ENCODE measurements at regions not wholly inside any gene's neighbourhood (a gene's known extent, or its start where the extent isn't known, plus 50 kb on each side); places are given as distances from the start of the nearest gene placed in this dataset.

DNA sequence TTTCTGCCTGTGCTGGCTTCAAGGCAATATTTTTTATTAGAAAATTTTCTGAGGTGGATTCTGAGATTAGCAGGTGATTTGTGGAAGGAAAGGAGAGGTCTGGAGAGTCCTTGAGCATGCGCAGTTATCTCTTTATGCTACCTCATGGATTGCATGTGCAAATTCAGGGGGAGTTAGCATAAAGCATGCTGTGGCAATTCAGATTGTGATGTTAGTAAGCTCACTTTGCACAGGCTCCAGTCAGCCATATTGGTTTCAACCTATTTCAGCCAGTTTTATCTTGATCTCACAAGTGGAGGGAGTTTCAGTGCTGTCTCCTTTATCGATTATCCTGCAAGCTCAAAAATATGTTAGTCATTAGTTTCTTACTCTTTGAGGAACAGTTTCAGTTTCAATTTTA, 2012.3 kb upstream of the PIK3C3 start:
- no peak for DNase-seq (ENCODE audit: low read depth, low spot score)

DNA sequence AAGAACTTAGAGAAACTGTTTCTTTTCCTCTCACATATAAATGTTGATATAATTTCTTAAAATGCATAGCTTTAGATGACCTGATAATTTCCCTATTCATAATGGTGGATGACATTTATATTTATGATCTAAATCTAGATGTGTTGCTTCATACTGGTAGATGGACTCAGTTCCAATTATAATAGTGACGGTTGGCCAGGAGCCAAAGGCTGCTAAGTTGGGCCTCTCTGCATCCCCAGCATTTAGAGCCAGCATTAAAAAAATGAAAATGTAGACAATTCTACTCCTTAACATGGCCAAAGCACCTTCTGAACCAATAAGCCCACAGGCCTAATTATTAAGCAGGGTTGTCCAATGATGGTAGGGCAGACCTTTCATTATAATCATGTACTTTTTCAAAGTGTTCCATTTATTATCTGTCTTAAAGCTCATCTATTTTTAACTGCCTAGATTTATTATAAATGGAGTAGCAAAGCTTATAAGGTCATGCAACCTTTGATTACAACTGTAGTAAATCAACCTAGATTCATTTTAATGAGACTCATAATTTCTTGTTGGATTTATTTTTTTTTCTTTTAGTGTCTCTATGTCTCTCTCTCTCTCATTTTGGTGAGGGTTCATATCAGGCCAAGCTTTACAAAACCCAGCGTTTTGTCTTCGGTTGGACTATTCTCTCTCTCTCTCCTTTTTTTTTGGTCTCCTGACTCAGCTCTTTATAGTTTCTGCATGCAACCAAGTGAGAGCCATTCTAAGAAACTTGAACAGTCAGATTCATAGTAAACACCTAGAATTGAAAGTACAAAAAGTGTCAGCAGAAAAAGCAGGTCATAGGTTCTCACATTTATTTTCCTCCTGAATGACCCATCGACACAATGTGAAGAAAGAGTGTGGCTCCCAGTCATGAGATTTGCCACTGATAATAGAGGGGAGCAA, 2016.1 kb upstream of the PIK3C3 start:
- DNase-seq (ENCODE audit: low read depth, low spot score) = no peak

DNA sequence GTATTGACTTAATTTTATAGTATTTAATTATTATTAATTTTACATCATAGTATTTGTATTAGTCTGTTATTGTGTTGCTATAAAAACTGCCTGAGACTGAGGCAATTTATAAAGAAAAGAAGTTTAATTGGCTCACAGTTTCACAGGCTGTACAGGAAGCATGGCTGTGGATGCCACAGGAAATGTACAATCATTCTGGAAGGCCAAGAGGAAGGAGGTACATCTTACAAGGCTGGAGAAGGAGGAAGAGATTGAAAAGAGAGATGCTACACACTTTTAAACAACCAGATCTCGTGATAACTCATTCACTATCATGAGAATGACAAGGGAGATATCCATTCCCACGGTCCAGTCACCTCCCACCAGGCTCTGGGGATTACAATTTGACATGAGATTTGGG, 2019.4 kb upstream of the PIK3C3 start:
- no peak for DNase-seq (ENCODE audit: low read depth, low spot score)

DNA sequence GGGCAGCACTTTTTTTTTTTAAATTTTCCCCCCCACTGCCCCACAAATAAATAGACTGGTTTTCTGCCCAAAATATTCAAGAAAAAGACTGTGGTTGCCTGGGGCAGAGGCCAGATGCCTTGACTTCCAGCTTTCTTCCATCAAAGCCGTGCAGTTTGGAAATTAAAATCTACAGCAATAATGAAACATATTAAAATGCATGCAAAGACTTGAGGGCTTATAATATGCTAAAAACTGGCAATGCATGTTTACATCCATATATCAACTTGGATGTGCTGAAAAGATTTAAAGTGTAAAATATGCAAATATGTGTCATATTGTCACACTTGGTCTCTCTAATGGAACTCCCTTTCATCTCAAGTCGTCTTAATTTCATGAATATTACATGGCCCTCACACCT, 2036.2 kb upstream of the PIK3C3 start:
- no peak for DNase-seq (ENCODE audit: low read depth, low spot score)

DNA sequence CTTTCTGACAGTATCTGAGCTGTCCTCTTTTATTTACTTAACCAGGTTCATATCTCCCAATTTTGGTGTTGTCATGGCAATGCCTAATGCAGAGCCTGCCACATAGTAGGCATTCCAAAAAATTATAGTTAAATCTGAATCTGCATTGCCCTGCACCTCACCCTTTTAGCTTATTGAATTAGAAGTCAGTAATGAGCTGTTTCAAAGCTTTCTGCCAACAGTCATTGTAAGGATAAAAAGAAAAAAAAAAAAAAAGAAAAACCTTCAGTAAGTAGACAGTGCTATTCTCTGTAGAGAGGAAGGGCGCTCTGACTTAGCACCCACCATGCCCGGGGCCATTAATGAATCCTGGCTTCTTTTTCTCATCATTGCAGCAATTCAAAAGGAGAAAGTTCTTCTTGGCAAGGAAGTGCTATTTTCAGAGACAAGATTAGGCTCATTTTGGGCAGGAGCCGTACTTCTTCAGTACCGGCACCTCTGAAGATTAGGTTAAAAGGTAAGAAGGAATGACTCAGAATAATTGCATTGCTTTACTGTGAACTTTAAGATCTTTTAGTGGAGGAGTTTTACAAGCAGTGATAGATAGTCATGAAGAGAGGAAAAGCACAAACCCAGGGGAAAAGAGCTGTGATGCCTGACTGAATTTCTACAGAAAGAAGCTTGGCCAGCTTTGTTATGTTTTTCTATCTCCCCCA, 2041.2 kb upstream of the PIK3C3 start:
- DNase-seq (ENCODE audit: low read depth, low spot score) = no peak

DNA sequence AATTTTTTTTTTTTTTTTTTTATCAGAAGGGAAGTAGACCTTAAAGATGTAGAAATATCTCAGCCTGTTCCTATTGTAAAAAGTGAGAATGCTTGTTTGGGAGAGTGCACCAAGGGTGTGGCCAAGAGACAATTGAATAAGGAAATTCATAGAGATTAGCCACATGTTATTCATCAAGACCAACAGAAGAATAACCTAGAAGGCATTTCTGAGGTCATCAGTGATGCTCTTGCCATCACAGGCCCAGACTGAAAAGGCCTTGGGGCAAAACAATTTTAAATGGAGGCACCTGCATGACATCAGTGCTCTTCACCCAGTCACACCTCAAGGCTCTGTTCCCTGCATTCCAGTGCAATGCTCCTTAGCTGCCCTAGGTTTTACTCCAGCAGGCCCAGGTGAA, 2043.3 kb upstream of the PIK3C3 start:
- DNase-seq (ENCODE audit: low read depth, low spot score) = no peak

DNA sequence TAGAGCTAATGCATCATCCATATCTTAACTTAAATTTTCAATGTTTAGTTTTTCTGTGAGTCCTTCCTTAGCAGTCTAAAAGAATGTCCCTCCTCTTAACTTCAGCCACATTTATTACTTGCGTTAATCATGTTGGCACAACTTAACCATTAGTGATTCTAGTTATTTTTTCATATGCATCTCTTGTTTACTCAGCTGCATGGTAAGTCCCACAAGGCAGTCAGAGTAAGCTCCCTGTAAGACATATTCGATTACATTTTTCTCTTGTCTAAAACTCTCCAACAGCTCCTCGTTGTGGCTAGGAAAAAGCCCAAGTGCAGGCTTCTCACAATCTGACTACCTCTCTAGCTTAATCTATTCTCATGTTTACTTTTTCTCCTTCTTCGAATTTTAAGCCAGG, 2045.3 kb upstream of the PIK3C3 start:
- no peak for DNase-seq (ENCODE audit: low read depth, low spot score)

DNA sequence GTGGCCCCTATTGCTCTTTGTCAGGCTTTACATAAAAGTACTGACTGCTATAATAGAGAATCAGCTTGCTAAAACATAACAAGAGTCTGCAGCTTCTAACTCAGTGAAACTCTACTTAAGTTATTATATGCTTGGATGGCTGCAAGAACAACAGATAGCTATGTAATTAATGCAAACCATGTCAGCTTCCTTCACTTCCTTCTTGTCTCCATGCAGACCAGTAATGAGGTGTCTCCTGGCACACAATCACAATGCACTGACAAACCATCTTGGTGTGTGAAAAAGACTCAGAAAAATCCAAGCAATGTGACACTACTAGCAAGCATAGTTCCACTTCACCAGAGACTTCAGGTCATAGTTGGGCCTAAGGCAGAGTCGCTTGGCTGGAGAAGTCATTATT, 2068.9 kb upstream of the PIK3C3 start:
- no peak for DNase-seq (ENCODE audit: low read depth, low spot score)

DNA sequence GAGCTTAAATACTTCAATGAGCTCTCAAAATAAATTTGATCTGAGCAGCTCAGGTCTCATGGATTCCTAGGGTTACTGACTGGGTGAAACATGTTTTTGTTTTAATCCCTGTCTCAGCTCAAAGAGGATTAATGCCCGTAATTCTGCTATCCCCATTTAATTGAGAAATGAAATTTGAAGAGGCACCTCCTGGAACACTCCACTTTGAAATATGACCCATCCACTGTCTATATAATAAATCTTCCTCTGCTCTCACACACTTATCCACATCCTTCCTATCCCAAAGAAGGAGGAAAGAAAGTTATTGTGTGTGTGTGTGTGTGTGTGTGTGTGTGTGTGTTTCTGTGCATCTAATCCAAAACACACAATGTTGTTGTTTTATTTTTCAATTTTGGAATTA, 2082.4 kb upstream of the PIK3C3 start:
- no peak for DNase-seq (ENCODE audit: low read depth, low spot score)

DNA sequence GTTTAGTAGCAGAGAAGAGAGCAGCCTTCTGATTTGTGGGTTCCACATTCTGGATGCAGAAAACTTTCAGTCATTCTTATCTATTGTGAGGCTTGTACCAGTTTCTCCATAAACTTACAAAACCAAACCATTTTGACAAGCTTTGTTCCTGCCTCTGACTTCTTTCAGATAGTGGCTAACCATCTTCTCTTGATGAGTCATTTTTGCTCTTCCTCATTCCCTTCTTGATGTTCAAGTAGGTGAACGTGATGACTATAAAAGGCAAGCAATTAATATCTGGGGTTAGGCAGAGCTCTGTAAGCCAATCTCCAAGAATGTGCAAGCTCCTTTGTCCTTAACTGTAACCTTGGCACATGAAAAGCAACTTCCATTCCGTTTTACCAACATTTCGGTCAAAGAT, 2083.1 kb upstream of the PIK3C3 start:
- DNase-seq (ENCODE audit: low read depth, low spot score) = no peak

DNA sequence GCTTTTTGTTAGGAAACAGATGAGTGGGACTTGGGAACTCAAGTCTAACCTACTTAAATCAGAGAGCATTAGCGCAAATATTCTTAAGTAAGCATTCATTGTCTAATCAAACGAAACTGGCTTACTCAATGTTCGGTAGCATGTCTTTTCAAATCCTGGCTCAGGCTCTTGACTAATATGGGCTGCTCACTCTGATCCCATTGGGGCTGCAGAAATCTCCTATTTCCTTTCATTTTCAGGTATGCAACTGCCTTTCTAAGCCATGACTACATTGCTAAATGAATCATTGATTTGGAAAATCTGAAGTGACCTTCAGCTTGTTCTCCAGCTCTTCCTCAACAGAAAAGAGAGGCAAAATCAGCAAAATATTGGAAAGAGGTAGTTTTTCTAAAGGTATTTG, 2084.4 kb upstream of the PIK3C3 start:
- no peak for DNase-seq (ENCODE audit: low read depth, low spot score)

DNA sequence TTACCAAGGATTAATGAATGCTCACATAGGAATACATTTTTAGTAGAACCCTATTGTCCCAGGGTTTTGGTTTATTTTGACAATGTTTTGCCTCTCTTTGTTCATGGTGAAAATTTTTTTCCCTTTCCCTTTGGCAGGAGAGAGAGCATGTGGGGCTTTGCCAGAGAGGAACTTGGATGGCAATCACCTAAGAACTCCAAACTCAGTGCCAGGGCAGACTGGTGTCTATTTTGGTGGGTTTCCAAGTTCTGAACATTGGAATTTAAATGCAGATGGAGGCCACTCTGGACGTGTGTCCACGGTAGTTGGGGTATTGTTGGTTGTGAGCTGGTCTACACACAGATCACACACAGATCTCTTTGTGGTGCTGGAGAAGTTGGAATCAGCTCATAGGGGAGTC, 2091.1 kb upstream of the PIK3C3 start:
- DNase-seq (ENCODE audit: low read depth, low spot score) = no peak

DNA sequence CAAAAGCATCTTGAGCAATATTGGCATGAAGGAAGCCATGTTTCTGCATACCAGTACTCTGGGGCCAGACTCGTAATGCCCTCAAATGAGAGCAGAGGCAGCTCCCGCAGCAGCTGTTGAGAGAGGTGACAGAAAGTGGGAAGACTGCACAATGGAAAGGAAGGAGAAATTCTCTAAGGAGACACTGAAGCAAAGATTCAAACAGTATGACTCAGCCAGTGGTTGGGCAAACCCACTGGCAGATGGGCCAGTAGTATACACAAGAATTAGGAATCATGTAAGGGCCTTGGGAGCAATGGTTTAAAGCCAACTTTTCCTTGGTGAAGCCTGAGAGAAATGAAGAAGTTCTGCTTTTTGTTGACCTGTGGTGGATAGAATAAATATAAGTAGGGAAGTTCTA, 2092.7 kb upstream of the PIK3C3 start:
- DNase-seq (ENCODE audit: low read depth, low spot score) = no peak

DNA sequence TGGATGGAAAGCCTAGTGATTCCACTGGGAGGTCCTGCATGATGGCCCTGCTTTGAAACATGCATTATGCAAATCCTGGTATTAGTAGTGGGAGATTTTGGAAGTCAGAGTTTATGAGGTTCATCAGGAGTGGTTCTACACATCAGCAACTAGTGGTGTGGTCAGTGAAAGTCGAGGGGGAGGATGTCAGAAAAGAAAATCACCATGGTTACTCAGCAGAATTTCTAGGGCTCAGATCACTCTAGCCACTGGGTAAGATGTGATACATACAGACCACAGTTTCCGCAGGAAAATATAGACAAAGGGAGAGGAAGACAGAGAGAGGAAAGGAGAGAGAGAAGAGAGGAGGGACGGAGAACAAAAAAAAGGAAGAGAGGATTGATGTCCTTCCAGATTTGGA, 2100.7 kb upstream of the PIK3C3 start:
- DNase-seq (ENCODE audit: low read depth, low spot score) = no peak

DNA sequence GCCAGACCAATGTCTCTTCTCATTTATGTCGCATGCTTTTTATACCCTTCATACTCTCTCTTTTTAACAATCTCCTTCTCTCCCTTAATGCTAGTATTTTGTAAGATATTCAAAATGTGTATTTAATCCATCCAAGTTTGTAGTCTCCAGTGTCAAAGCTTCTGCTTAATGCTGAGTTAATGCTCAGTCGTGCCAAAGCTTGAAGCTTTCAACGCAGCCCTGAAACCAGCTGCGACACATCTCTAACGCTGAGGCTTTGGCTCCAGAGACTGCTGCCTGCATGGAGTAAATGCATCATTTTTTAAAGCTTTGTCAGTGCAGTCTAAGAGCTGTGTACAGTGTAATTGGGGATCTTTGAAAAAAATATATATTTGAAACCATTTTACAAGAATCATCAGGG, 2108.8 kb upstream of the PIK3C3 start:
- DNase-seq (ENCODE audit: low read depth, low spot score) = no peak

DNA sequence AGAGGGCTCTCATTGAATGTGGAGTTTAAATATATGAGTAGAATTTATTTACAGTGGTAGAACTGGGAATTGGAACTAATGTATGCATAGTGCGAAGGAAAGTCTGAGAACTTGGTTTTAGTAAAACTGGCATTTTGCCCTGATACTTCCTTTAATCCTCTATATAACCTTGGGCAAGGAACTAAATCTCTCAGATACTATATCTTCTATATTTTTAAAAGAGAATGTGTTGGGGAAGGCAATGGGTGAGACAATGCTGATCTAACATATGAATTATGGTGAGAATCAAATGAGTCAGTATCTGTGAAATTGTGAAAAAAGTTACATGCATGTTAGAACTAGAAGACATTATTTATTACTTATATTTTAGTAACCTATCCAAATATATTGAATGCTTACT, 2109.4 kb upstream of the PIK3C3 start:
- DNase-seq (ENCODE audit: low read depth, low spot score) = no peak

DNA sequence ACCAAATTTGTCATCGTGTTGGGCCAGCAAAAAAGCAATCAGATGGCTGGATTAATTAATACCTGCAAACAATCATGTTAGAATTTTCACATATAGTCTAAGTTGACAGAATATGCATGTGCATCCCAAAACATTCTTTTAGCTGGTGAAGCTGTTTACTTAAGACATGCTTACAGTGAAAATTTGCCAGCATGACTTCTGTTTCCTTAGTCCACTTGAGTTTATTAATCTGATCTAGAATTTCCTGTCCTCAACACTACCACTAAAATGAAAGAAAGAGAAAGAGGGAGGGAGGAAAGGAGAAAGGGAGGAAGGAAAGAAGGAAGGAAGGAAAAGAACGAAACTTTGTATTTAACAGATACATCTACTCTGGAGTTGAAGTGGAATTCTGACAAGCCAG, 2109.9 kb upstream of the PIK3C3 start:
- no peak for DNase-seq (ENCODE audit: low read depth, low spot score)

DNA sequence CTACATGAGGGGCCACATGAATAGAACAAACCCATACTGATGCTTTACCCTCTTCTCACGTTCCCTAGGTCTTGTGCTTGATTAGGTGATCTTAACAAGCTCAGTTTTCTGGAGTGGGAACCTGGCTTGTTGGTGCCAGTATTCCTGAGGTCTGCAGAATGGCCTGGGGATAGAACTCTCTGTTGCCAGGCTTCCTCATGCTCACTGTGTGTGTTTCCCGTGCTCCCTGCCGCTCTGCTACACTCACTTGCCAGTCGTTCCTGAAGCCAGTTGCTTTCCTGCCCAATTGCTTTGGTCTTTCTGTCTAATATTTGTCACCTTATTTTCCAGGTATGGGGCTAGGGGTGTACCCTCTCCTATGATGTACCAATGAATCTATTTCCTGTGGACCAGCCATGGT, 2111.5 kb upstream of the PIK3C3 start:
- no peak for DNase-seq (ENCODE audit: low read depth, low spot score)

DNA sequence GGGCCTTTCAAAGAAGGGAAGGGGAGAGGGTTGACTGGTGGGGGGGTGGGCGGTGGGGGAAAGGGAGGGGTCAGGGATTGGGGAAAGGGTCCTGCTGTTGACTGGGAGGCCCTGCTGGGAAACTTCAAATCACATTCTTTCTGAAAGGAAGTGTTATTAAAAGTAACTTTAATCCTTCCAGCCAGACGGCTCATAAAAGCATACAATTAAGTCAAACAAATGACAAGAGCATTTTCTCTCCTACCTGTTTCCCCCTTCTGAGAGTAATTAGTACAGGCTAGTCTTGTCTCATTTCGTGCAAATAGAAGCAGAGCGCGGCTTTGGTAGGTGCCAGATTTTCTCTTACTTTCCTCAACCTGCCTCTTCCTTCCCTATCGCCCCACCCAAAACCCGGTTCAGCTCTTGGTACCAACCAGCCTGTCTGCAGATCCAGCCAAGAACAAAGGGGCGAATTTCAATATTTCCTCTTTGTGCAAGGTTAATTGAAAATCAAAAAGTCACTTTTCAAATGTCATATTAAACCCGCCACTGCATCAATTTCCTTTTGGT, 2112.6 kb upstream of the PIK3C3 start:
- DNase-seq (ENCODE audit: low read depth, low spot score) = no peak

DNA sequence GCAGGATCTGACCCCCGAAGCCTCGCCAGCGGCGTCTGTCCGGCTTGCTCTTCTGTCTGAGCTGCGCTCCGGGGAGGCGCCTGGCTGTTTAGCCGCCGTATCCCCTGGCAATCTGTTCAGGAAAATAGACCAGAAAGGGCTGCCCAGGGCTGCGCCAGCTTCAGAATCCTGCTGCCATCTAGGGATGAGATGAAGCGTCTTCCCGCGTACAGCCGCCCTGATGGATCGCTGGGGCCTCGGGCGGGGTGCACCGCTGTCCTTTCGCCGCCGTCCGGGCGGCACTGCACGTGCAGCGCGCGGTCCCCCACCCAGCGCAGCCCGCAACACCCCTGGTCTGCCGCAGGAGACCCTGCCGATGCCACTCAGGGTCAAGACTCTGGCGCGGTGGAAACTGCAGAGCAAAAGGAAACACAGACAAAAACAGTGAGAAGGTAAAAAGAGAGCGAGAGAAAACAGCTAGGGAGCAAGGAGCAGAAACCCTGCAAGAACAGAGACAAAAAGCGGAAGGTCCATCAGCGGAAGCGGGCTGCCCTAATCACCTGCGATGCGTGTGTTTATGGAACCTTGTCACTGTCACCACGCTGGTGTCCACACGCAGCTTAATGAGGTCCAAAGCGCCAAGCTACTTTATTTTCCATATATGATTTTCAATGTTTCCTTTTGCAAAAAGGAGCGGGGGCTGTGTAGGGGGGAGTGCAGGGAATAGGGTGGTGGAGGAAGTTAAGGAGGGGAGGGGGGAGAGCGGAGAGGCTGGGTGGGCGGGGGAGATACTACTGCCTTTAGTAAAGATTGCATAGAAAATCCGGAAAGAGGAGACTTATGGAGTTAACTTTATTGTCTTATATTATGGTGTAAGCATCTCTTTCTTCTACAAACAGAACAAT, 2113.3 kb upstream of the PIK3C3 start:
- no peak for DNase-seq (ENCODE audit: low read depth, low spot score)

DNA sequence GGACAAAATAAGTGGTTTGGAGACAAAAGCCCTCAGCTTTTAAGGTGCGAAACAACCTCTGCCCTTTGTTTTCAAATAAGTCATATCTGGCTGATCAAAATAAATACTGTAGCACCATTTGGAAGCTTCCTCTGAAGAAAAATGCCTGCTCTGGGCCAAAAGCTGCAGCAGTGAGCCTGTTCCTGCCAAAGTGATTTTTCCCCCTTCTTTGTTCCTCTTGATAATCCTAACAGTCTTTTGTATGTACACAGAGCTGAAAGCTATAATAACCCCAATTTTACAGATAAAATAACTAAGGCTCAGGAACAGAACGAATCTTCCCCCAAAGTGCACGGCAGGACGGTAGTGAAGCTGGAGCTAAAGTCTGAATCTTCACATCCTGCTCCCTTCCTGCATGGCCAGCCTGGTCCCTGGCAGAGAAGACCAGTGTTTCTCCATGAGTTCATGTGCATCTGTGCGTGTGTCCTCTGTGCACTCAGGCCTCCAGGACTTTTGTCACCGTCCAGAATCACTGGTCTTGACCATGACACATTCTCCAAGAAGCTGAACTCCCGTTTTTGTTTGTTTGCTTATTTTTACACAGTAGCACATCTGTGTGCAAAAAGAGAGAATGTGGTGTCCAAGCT, 2114.1 kb upstream of the PIK3C3 start:
- DNase-seq (ENCODE audit: low read depth, low spot score) = no peak
